H9 (cell line): ENCODE measurements at regions not wholly inside any gene's neighbourhood (a gene's known extent, or its start where the extent isn't known, plus 50 kb on each side); places are given as distances from the start of the nearest gene placed in this dataset.
A peak's percentile ranks its signal among the peaks of the same experiment; 100 is the strongest.

Source experiments
- DNase-seq: peaks from one replicate; pipeline ENCODE4 v3.0.0-alpha.2; 2017
- H2AFZ ChIP-seq: one replicate; pipeline ENCODE4 v1.6.1; 2013; ENCODE audit warnings: mild to moderate bottlenecking, low read length, control low read depth, moderate library complexity
- H2AK5ac ChIP-seq: 2 replicates; pipeline ENCODE4 v1.6.1; 2013; ENCODE audit warnings: low read length, control low read depth, mixed read lengths; ENCODE audit not compliant: insufficient read length
- H2BK120ac ChIP-seq: one replicate; pipeline ENCODE4 v1.6.1; 2013; ENCODE audit warnings: low read depth, mild to moderate bottlenecking, low read length, control low read depth, inconsistent platforms; ENCODE audit not compliant: poor library complexity, severe bottlenecking
- H2BK12ac ChIP-seq: 2 replicates; pipeline ENCODE4 v1.6.1; 2013; ENCODE audit warnings: low read length, control low read depth, mixed read lengths, low read depth; ENCODE audit not compliant: insufficient read length
- H2BK15ac ChIP-seq: 2 replicates; pipeline ENCODE4 v1.6.1; 2013; ENCODE audit warnings: low read depth, low read length, control low read depth
- H2BK20ac ChIP-seq: one replicate; pipeline ENCODE4 v1.6.1; 2013; ENCODE audit warnings: low read depth, mild to moderate bottlenecking, low read length, control low read depth, inconsistent platforms; ENCODE audit not compliant: poor library complexity, severe bottlenecking
- H2BK5ac ChIP-seq: 2 replicates; pipeline ENCODE4 v1.6.1; 2013; ENCODE audit warnings: low read length, control low read depth, mixed read lengths; ENCODE audit not compliant: insufficient read length
- H3K14ac ChIP-seq: 2 replicates; pipeline ENCODE4 v1.6.1; 2013; ENCODE audit warnings: low read length, control low read depth; ENCODE audit not compliant: insufficient read depth
- H3K18ac ChIP-seq: 2 replicates; pipeline ENCODE4 v1.6.1; 2013; ENCODE audit warnings: low read depth, mild to moderate bottlenecking, mixed read lengths, low read length, control low read depth; ENCODE audit not compliant: insufficient read length
- H3K23ac ChIP-seq: 2 replicates; pipeline ENCODE4 v1.6.1; 2013; ENCODE audit warnings: low read length, control low read depth, mixed read lengths, low read depth; ENCODE audit not compliant: insufficient read length
- H3K23me2 ChIP-seq: 2 replicates; pipeline ENCODE4 v1.6.1; 2013; ENCODE audit warnings: low read depth, mild to moderate bottlenecking, mixed read lengths, low read length, control low read depth; ENCODE audit not compliant: insufficient read length, poor library complexity, severe bottlenecking
- H3K27ac ChIP-seq: 2 replicates; pipeline ENCODE4 v1.5.1; 2013; ENCODE audit warnings: low read length, control low read depth, mixed read lengths, low read depth; ENCODE audit not compliant: insufficient read length
- H3K27me3 ChIP-seq: 2 replicates; pipeline ENCODE4 v1.6.1; 2013; ENCODE audit warnings: low read length, control low read depth, inconsistent platforms; ENCODE audit not compliant: insufficient read depth
- H3K4ac ChIP-seq: 2 replicates; pipeline ENCODE4 v1.6.1; 2013; ENCODE audit warnings: low read depth, mild to moderate bottlenecking, control low read depth, inconsistent platforms, low read length, moderate library complexity
- H3K4me1 ChIP-seq: 2 replicates; pipeline ENCODE4 v1.6.1; 2013; ENCODE audit warnings: low read length, control low read depth, inconsistent platforms; ENCODE audit not compliant: insufficient read depth
- H3K4me2 ChIP-seq: 2 replicates; pipeline ENCODE4 v1.6.1; 2013; ENCODE audit warnings: low read length, control low read depth, mixed read lengths; ENCODE audit not compliant: insufficient read length, insufficient read depth
- H3K56ac ChIP-seq: 2 replicates; pipeline ENCODE4 v1.6.1; 2013; ENCODE audit warnings: low read depth, mild to moderate bottlenecking, mixed read lengths, low read length, control low read depth; ENCODE audit not compliant: insufficient read length
- H3K79me1 ChIP-seq: 2 replicates; pipeline ENCODE4 v1.6.1; 2013; ENCODE audit warnings: low read depth, mild to moderate bottlenecking, moderate library complexity, low read length, control low read depth, inconsistent platforms; ENCODE audit not compliant: insufficient read depth, poor library complexity, severe bottlenecking
- H3K79me2 ChIP-seq: 2 replicates; pipeline ENCODE4 v1.6.1; 2013; ENCODE audit warnings: low read length, control low read depth, inconsistent platforms; ENCODE audit not compliant: insufficient read depth
- H3K9ac ChIP-seq: 2 replicates; pipeline ENCODE4 v1.6.1; 2013; ENCODE audit warnings: low read length, control low read depth, mixed read lengths; ENCODE audit not compliant: insufficient read length; ENCODE audit errors: extremely low read depth
- H3K9me3 ChIP-seq: one replicate; pipeline ENCODE4 v1.6.1; 2013; ENCODE audit warnings: low read depth, low read length, inconsistent platforms; ENCODE audit not compliant: control insufficient read depth
- H3T11ph ChIP-seq: one replicate; pipeline ENCODE4 v1.6.1; 2013; ENCODE audit warnings: mild to moderate bottlenecking, low read length, control low read depth, inconsistent platforms
- H4K20me1 ChIP-seq: one replicate; pipeline ENCODE4 v1.6.1; 2013; ENCODE audit not compliant: control insufficient read depth, insufficient read length, insufficient read depth
- H4K5ac ChIP-seq: 2 replicates; pipeline ENCODE4 v1.6.1; 2013; ENCODE audit warnings: low read depth, mild to moderate bottlenecking, mixed read lengths, low read length, control low read depth; ENCODE audit not compliant: insufficient read length
- H4K8ac ChIP-seq: replicated peaks from 2 replicates; pipeline ENCODE4 v1.6.1; 2013; ENCODE audit warnings: low read length, control low read depth, mixed read lengths, low read depth; ENCODE audit not compliant: insufficient read length
- H4K91ac ChIP-seq: 2 replicates; pipeline ENCODE4 v1.6.1; 2013; ENCODE audit warnings: low read depth, mild to moderate bottlenecking, moderate library complexity, mixed read lengths, low read length, control low read depth; ENCODE audit not compliant: insufficient read length
- H3K27ac Mint-ChIP-seq, 3 experiments: 2 replicates in 2 of 3; 3 replicates in 1 of 3; pipeline ENCODE4 v1.8.0; 2020 to 2021; ENCODE audit warnings: mixed read lengths in 3 of 3, mild to moderate bottlenecking in 1 of 3, moderate library complexity in 1 of 3
- H3K27me3 Mint-ChIP-seq: 2 replicates; pipeline ENCODE4 v1.8.0; 2021; ENCODE audit warnings: low read depth, mild to moderate bottlenecking, moderate library complexity, mixed read lengths
- H3K36me3 Mint-ChIP-seq, 3 experiments: 2 replicates in 2 of 3; 3 replicates in 1 of 3; pipeline ENCODE4 v1.8.0; 2020 to 2021; ENCODE audit warnings: low read depth in 3 of 3, mixed read lengths in 3 of 3; ENCODE audit not compliant: insufficient read depth in 1 of 3
- H3K4me1 Mint-ChIP-seq, 2 experiments: 2 replicates each; pipeline ENCODE4 v1.8.0; 2020; ENCODE audit warnings: mixed read lengths in 2 of 2
- H3K4me3 Mint-ChIP-seq, 2 experiments: 2 replicates in 1 of 2; 3 replicates in 1 of 2; pipeline ENCODE4 v1.8.0; 2020 to 2021; ENCODE audit warnings: mild to moderate bottlenecking in 2 of 2, mixed read lengths in 2 of 2, moderate library complexity in 1 of 2
- H3K9me3 Mint-ChIP-seq, 2 experiments: 2 replicates in 1 of 2; 3 replicates in 1 of 2; pipeline ENCODE4 v1.8.0; 2020; ENCODE audit warnings: mild to moderate bottlenecking in 2 of 2, mixed read lengths in 2 of 2, moderate library complexity in 1 of 2
- CTCF ChIP-seq: fragments of 200-600 bp; sonication (generic); conservative IDR thresholded peaks from 3 replicates; pipeline ENCODE4 v1.8.0; 2021; ENCODE audit warnings: antibody characterized with exemption, mild to moderate bottlenecking
- WGBS: extraction: QIAGEN DNeasy Blood & Tissue Kit; methylation state at CpG from one replicate; pipeline ENCODE4 v1.1.7; 2013; ENCODE audit warnings: missing lambda C conversion rate, low lambda C conversion rate, mixed read lengths; ENCODE audit not compliant: insufficient read length; ENCODE audit errors: extremely low coverage; 5-methylcytosine and 5-hydroxymethylcytosine counted together

GRCh38 chrX:137652086-137652485 lies 86.2 kb downstream of the ZIC3 start:
- no peaks in the 10 kb centered on the region for H4K20me1 ChIP-seq
- peaks cover 0 to 21% of the 10 kb centered on the region in 2 experiments; a peak in 2 of 5 replicates for H3K9me3 Mint-ChIP-seq
- no peak for DNase-seq
- H4K91ac ChIP-seq = no peak overlapping the region
- no peak overlapping the region for H4K5ac ChIP-seq
- no peak overlapping the region for H4K8ac ChIP-seq
- H2BK15ac ChIP-seq = no peak overlapping the region
- H3K27ac Mint-ChIP-seq = peak overlapping the region in 1 of 3 experiments; percentile 9; a peak in 1 of 7 replicates
- no peak overlapping the region for H2BK12ac ChIP-seq
- WGBS = no CpG with 5 or more reads among the region's 3 CpGs
- H2AFZ ChIP-seq = no peak overlapping the region
- no peak overlapping the region for H3K9ac ChIP-seq
- H2BK5ac ChIP-seq = no peak overlapping the region
- no peak overlapping the region for H2BK20ac ChIP-seq
- no peak overlapping the region for H2AK5ac ChIP-seq
- 0 out of 7 replicates have a peak, but pooled peaks cover 0 to 2% (median 0%) of the 10 kb centered on the region in 3 experiments for H3K36me3 Mint-ChIP-seq
- no peaks in the 10 kb centered on the region for H3K9me3 ChIP-seq
- H3K23ac ChIP-seq = no peak overlapping the region
- no peak overlapping the region for H3K4me2 ChIP-seq
- H3K56ac ChIP-seq = no peak overlapping the region
- H3K27me3 Mint-ChIP-seq = no peaks in the 10 kb centered on the region
- H3K27me3 ChIP-seq = no peaks in the 10 kb centered on the region
- no peak overlapping the region for H3K14ac ChIP-seq
- no peak overlapping the region for H2BK120ac ChIP-seq
- no peak overlapping the region for H3T11ph ChIP-seq
- H3K27ac ChIP-seq = no peak overlapping the region
- no peak for TF ChIP-seq CTCF
- H3K18ac ChIP-seq = no peak overlapping the region
- H3K79me1 ChIP-seq = no peaks in the 10 kb centered on the region
- no peaks in the 10 kb centered on the region; a peak in 1 of 4 replicates for H3K4me1 Mint-ChIP-seq
- H3K79me2 ChIP-seq = no peaks in the 10 kb centered on the region
- H3K4me3 Mint-ChIP-seq = no peak overlapping the region
- no peaks in the 10 kb centered on the region; the same call in 1 of the 2 replicates for H3K4me1 ChIP-seq
- no peak overlapping the region for H3K4ac ChIP-seq
- H3K23me2 ChIP-seq = no peaks in the 10 kb centered on the region
